Cerebellar cortex (tissue), 1 donor: ENCODE measurements at regions not wholly inside any gene's neighbourhood (a gene's known extent, or its start where the extent isn't known, plus 50 kb on each side); places are given as distances from the start of the nearest gene placed in this dataset.
"Not testable (repeated sequence)": the region's sequence is repeated elsewhere in the genome, so short reads cannot be mapped to it uniquely, and the experiment has no call there.

Experiments used
- DNase-seq: peaks from one replicate; pipeline ENCODE4 v3.0.0-alpha.2; 2015; ENCODE audit warnings: low spot score

GRCh38 chr18:40365526-40365925 lies 1589.5 kb upstream of the PIK3C3 start:
- no peak for DNase-seq

- no peak for DNase-seq
These were observed 1594.5 kb upstream of the PIK3C3 start for GRCh38 chr18:40360558-40360957.

GRCh38 chr18:40357536-40357935 lies 1597.5 kb upstream of the PIK3C3 start:
- DNase-seq = no peak

- DNase-seq = no peak
These were observed 1598.9 kb upstream of the PIK3C3 start for GRCh38 chr18:40356168-40356567.

- no peak for DNase-seq
These were observed 1599.3 kb upstream of the PIK3C3 start for GRCh38 chr18:40355726-40356125.

- DNase-seq = no peak
These were observed 1606.8 kb upstream of the PIK3C3 start for GRCh38 chr18:40348196-40348595.

GRCh38 chr18:40347261-40347660 lies 1607.8 kb upstream of the PIK3C3 start:
- DNase-seq = no peak

- no peak for DNase-seq
These were observed 1608.9 kb upstream of the PIK3C3 start for GRCh38 chr18:40346146-40346545.

GRCh38 chr18:40341701-40342100 lies 1613.3 kb upstream of the PIK3C3 start:
- no peak for DNase-seq

GRCh38 chr18:40338284-40338683 lies 1616.8 kb upstream of the PIK3C3 start:
- DNase-seq = no peak

GRCh38 chr18:40326985-40327384 lies 1628.0 kb upstream of the PIK3C3 start:
- no peak for DNase-seq

- DNase-seq = no peak
These were observed 1629.0 kb upstream of the PIK3C3 start for GRCh38 chr18:40325988-40326387.

- no peak for DNase-seq
These were observed 1640.8 kb upstream of the PIK3C3 start for GRCh38 chr18:40314199-40314598.

- DNase-seq = no peak
These were observed 1641.9 kb upstream of the PIK3C3 start for GRCh38 chr18:40313030-40313642.

GRCh38 chr18:40307627-40308026 lies 1647.4 kb upstream of the PIK3C3 start:
- no peak for DNase-seq

- no peak for DNase-seq
These were observed 1658.2 kb upstream of the PIK3C3 start for GRCh38 chr18:40296717-40297413.

- DNase-seq = no peak
These were observed 1661.9 kb upstream of the PIK3C3 start for GRCh38 chr18:40292985-40293710.

- DNase-seq = no peak
These were observed 1671.5 kb upstream of the PIK3C3 start for GRCh38 chr18:40283560-40283959.

GRCh38 chr18:40281356-40281755 lies 1673.7 kb upstream of the PIK3C3 start:
- not testable (repeated sequence) for DNase-seq

GRCh38 chr18:40274618-40275196 lies 1680.3 kb upstream of the PIK3C3 start:
- DNase-seq = no peak

GRCh38 chr18:40272630-40273231 lies 1682.3 kb upstream of the PIK3C3 start:
- DNase-seq = no peak

GRCh38 chr18:40259115-40259835 lies 1695.8 kb upstream of the PIK3C3 start:
- DNase-seq = no peak
